HG03280 (cell line): ENCODE measurements at regions not wholly inside any gene's neighbourhood (a gene's known extent, or its start where the extent isn't known, plus 50 kb on each side); places are given as distances from the start of the nearest gene placed in this dataset.

Source experiments
- ATAC-seq: cut with Tn5 transposase; IDR thresholded peaks from one replicate; pipeline ENCODE4 v1.9.1; 2021; ENCODE audit warnings: mild to moderate bottlenecking, moderate library complexity; ENCODE audit not compliant: unreplicated experiment

GRCh38 chr6:21807299-21808044 lies 213.9 kb downstream of the SOX4 start:
- no peak for ATAC-seq

GRCh38 chr6:21808045-21808470 lies 214.5 kb downstream of the SOX4 start:
- ATAC-seq, result no peak

GRCh38 chr6:21808551-21809242 lies 215.1 kb downstream of the SOX4 start:
- no peak for ATAC-seq

GRCh38 chr6:21811484-21811883 lies 217.9 kb downstream of the SOX4 start:
- no peak for ATAC-seq

GRCh38 chr6:21816231-21816630 lies 222.7 kb downstream of the SOX4 start:
- ATAC-seq, result no peak

DNA sequence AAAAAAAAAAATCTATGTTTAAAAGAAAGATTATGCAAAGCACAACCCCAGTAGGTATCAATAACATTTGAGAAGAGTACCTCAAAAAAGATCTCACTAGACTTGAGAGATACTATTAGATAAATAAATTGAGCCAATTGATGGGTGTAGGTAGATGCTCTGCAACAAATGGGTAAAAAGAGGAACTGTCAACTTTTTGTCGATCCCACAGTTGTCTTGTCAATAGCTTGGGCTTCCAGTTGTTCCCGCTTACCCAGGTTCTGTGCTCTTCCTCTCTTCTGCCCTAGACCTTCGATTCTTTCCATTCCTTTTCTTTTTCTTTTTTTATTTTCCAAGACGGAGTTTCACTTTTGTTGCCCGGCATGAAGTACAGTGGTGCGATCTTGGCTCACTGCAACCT lies 226.9 kb downstream of the SOX4 start:
- no peak for ATAC-seq

DNA sequence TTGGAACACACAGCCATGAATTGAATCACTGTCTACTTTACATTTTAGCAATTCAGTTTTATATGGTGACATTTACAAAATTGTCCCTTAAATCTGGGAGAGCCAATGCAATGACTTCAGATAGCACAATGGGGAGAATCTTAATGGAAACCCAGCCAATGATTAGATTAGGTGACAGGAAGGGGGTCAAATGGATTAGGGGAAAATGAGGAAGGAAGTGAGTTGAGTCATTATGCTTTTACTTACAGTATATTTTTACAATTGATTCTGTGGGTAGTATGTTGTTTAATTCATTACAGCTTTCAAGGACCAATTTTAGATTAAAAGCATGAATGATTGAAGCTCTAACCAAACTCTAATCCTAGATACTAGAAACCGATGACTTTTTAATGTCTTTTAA lies 229.8 kb downstream of the SOX4 start:
- no peak for ATAC-seq

DNA sequence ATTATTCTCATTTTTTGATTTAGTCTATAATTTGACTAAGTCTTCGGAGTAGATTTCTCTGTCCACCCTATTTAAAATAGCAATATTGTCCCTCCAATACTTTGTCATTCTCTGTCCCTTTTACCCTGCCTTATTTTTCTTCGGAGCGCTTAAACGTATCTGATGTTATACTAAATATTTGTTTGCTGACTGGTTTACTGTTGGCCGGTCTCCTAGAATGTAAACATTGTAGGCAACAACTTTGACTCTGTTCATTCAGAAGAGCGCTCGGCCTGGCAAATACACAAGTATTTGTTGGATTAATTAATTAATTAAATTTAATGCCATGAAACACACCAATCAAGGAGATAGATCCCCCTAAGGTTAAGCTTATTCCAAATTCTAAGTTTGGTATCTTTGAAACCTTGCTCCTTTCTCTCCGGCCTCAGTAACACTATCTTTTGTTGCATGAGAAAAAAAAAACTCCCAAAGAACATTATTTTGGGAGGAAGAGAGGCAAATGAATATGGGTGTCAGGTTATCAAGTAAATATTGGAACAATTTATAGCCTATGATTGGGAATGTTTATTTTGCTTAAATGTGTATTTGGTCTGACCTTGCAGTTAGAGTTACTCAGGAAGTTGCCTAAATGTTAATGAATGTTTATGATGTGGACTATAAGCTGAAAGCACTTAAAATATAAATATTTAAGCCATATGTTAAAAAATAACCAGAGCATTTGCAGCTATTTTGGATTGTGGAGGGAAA lies 231.1 kb downstream of the SOX4 start:
- no peak for ATAC-seq

DNA sequence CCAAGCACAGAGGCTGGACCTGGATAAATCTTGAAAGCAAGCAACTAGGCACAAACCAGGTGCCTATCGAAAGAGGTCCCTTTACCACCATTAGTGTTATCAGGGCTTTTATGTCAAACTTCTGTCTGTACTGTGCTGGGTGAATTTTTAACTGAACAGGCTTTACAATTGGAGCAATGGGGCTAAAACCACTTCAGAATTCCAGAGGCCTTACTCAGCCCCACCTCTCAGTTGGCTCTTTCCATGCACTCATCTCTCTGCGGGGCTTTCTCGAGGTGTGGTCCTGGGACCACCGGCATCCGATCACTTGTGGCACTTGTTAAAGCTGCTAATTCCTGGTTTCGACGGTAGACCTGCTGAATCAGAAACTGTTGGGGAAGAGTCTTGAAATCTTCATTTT lies 232.5 kb downstream of the SOX4 start:
- ATAC-seq, result no peak

DNA sequence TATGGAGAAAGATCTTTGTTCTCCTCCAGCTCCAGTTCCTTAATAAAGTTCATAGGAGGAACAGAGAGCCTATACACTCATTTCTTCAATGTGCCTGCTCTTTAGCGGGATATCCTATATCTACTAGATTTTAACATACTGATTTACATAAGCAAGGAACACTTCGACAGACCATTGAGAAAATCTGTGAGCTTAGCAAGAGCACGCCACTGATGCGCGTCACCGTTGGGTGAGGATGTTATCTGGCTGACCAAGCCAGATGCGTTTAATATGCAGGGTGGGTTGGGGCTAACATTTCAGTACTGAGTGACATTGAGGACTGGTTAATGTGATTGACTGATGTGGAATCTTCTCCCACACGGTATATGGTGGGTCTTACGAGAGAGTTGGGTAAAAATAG lies 233.4 kb downstream of the SOX4 start:
- ATAC-seq, result no peak

DNA sequence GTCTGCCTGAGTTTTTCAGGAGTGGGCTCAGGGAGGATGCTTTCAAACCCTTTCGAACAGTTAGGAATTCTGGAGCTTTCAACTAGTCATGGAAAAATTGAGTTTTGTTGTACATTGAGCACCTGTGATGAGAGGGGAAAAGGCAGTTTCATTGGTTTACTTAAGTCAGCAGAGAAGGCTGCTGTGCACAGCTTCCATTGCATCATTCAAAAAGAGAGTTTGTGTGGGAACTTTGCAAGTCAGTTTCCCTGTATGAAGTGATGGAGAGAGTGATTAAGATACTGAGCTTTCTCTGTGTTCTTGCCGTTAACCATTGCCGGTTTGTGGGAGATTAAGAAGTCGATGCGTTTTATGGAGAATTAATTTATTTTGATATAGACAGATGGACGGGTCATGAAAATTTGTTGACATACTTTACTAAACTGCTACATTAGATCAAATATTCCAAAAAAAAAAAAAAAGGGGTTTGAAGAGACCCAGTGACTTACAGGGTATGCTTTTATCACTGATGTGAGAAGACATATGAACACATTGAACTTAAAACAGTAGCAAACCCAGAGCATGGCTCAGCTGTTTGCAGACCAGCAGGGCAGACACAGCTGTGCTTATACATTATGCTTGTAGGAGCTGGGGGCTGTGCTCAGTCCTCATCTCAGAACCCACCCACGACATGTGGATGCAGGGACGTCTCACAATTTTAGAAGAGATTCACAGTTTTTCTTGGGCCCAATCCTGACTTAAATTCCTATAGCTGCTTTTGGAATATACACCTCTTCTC lies 234.1 kb downstream of the SOX4 start:
- no peak for ATAC-seq

GRCh38 chr6:21828704-21829103 lies 235.2 kb downstream of the SOX4 start:
- ATAC-seq, result no peak

- ATAC-seq, result no peak
Observed at GRCh38 chr6:21829126-21829525, 235.6 kb downstream of the SOX4 start.

DNA sequence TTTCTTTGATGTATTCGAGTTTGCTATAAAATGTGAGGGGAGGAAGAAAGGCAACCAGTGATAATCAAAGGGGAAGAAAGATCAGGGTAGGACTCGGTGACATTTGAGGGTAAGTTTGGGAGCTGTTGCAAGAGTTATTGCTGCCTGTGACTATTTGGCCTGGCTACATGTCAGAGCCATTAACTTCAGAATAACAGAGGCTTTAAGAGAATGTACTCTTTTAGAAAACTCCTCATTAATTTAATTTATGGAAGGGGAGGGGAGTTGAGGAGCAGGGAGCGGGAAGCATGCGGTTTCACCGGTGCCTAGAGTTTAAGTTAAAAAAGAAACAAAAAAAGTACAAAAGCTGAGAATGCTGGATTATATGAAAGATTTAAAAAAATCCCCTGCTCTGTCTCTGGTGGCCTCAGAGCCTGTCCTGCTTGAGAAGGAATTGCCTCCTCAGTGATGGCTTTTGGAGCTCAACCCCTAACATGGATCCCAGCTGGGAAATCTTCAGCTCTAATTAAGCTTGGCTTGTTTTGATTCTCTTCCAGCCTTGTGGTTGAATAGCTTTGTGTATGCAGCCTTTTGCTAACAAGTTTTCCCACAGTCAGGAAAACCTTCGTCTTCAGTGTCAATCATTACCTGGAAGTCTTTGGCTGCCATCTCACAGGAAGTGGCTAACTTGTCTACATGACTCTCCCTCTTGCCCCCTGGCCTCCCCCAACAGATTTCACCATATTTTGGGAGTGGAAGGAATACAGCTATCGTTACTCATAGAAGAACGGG lies 238.2 kb downstream of the SOX4 start:
- ATAC-seq, result no peak

- ATAC-seq, result no peak
Observed at GRCh38 chr6:21836277-21836676, 242.7 kb downstream of the SOX4 start.

- ATAC-seq, result no peak
Observed at GRCh38 chr6:21836772-21837425, 243.3 kb downstream of the SOX4 start.

- ATAC-seq, result no peak
Observed at GRCh38 chr6:21840428-21840827, 246.9 kb downstream of the SOX4 start.

- no peak for ATAC-seq
Observed at GRCh38 chr6:21842875-21843645, 249.5 kb downstream of the SOX4 start.
